Uterus (tissue), 2 donors: ENCODE measurements at regions not wholly inside any gene's neighbourhood (a gene's known extent, or its start where the extent isn't known, plus 50 kb on each side); places are given as distances from the start of the nearest gene placed in this dataset.

ENCODE experiments used
- POLR2A ChIP-seq, 2 donors: fragments of 450-650 bp; IDR thresholded peaks; one replicate each; pipeline ENCODE4 v1.6.1; 2016; ENCODE audit warnings: antibody characterized with exemption in 2 of 2, mild to moderate bottlenecking in 1 of 2, moderate library complexity in 1 of 2
- TF ChIP-seq, protein P1 (sequence below), 4 experiments: fragments of 200-600 bp in 2 of 4; fragments of 450-650 bp in 2 of 4; sonication (generic) in 2 of 4; IDR thresholded peaks; one replicate each; pipeline ENCODE4 v1.5.1; 2016 to 2019; ENCODE audit warnings: antibody characterized with exemption in 4 of 4, mild to moderate bottlenecking in 2 of 4, moderate library complexity in 1 of 4

DNA sequence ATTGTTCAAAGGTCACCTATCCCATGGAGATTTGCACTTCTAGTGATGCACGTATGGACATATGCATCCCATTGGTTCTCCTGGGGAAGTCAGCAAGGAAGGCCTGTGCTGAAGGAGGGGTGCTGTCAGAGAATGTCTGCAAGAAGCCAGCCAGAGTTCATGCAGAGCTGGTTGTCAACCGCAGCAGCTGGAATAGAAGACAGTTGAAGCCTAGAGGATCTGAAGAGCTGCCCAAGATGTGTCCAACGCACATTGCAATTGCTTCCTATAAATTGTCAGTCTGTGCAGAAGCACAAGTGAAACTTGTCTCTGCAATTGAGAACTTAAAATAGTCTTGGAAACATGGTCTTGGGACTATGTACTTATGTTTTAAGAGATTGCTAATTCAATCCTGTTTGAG is 82.1 kb upstream of the CNTNAP4 start:
- TF ChIP-seq, protein P1, sequence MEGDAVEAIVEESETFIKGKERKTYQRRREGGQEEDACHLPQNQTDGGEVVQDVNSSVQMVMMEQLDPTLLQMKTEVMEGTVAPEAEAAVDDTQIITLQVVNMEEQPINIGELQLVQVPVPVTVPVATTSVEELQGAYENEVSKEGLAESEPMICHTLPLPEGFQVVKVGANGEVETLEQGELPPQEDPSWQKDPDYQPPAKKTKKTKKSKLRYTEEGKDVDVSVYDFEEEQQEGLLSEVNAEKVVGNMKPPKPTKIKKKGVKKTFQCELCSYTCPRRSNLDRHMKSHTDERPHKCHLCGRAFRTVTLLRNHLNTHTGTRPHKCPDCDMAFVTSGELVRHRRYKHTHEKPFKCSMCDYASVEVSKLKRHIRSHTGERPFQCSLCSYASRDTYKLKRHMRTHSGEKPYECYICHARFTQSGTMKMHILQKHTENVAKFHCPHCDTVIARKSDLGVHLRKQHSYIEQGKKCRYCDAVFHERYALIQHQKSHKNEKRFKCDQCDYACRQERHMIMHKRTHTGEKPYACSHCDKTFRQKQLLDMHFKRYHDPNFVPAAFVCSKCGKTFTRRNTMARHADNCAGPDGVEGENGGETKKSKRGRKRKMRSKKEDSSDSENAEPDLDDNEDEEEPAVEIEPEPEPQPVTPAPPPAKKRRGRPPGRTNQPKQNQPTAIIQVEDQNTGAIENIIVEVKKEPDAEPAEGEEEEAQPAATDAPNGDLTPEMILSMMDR (IDR thresholded peaks at IDR 0.05), result no peak
- no peak for TF ChIP-seq POLR2A (IDR thresholded peaks at IDR 0.05)
